WTC11 (cell line): ENCODE measurements at regions not wholly inside any gene's neighbourhood (a gene's known extent, or its start where the extent isn't known, plus 50 kb on each side); places are given as distances from the start of the nearest gene placed in this dataset.

ENCODE experiments used
- ATAC-seq: fragments of 200-7000 bp; cut with Tn5 transposase; 2 replicates; pipeline ENCODE4 v1.10.0; 2021; ENCODE audit warnings: mild to moderate bottlenecking, moderate library complexity
- CTCF ChIA-PET: fragments of 300-600 bp; sonication (Branson Sonifier 250); formaldehyde crosslinking; loops from one replicate; lab custom pipeline; 2021; ENCODE audit warnings: antibody characterized with exemption; lab: Charles Lee
- POLR2A ChIA-PET: fragments of 350-600 bp; sonication (Branson Sonifier 250); formaldehyde crosslinking; loops from one replicate; lab custom pipeline; 2021; ENCODE audit warnings: antibody characterized with exemption; lab: Charles Lee
- DNase-seq: peaks from one replicate; pipeline ENCODE4 v3.0.0; 2021; ENCODE audit warnings: low spot score
- H3K27ac Mint-ChIP-seq: 2 replicates; pipeline ENCODE4 v1.8.0; 2021; ENCODE audit warnings: mixed read lengths
- H3K27me3 Mint-ChIP-seq: 2 replicates; pipeline ENCODE4 v1.8.0; 2021; ENCODE audit warnings: low read depth, mild to moderate bottlenecking, moderate library complexity, mixed read lengths
- H3K36me3 Mint-ChIP-seq: 2 replicates; pipeline ENCODE4 v1.8.0; 2021; ENCODE audit warnings: mixed read lengths
- H3K4me1 Mint-ChIP-seq: 2 replicates; pipeline ENCODE4 v1.8.0; 2022; ENCODE audit warnings: mixed read lengths
- H3K4me3 Mint-ChIP-seq: 2 replicates; pipeline ENCODE4 v1.8.0; 2021; ENCODE audit warnings: mild to moderate bottlenecking, moderate library complexity, mixed read lengths
- H3K9me3 Mint-ChIP-seq: 2 replicates; pipeline ENCODE4 v1.8.0; 2021; ENCODE audit warnings: mixed read lengths
- CBFB ChIP-seq: sonication (generic); formaldehyde crosslinking; IDR thresholded peaks from 2 replicates; pipeline ENCODE4 v1.8.1; 2022; ENCODE audit warnings: mild to moderate bottlenecking, low read depth, missing genetic modification reagents
- E2F5 ChIP-seq: sonication (generic); formaldehyde crosslinking; IDR thresholded peaks from 2 replicates; pipeline ENCODE4 v1.8.1; 2022; ENCODE audit warnings: mild to moderate bottlenecking, moderate library complexity, missing genetic modification reagents
- FOXK1 ChIP-seq: sonication (generic); formaldehyde crosslinking; IDR thresholded peaks from 2 replicates; pipeline ENCODE4 v1.8.0; 2022; ENCODE audit warnings: mild to moderate bottlenecking, moderate library complexity, missing genetic modification reagents
- FOXP4 ChIP-seq: sonication (generic); formaldehyde crosslinking; IDR thresholded peaks from 2 replicates; pipeline ENCODE4 v1.8.0; 2022; ENCODE audit warnings: mild to moderate bottlenecking, missing genetic modification reagents
- GRHL2 ChIP-seq: fragments of 250-450 bp; sonication (Bioruptor Pico); IDR thresholded peaks from 2 replicates; pipeline ENCODE4 v1.8.0; 2022; ENCODE audit warnings: mild to moderate bottlenecking, moderate library complexity; ENCODE audit not compliant: insufficient replicate concordance, severe bottlenecking
- NFATC4 ChIP-seq: fragments of 250-450 bp; sonication (Bioruptor Pico); IDR thresholded peaks from 2 replicates; pipeline ENCODE4 v1.9.0; 2021; ENCODE audit warnings: mild to moderate bottlenecking
- PRRX2 ChIP-seq: fragments of 250-450 bp; sonication (Bioruptor Pico); IDR thresholded peaks from 2 replicates; pipeline ENCODE4 v1.8.0; 2021; ENCODE audit warnings: mild to moderate bottlenecking
- SMAD3 ChIP-seq: sonication (generic); formaldehyde crosslinking; IDR thresholded peaks from 2 replicates; pipeline ENCODE4 v1.8.0; 2022; ENCODE audit warnings: missing genetic modification reagents, mild to moderate bottlenecking, borderline replicate concordance
- ZBTB21 ChIP-seq: sonication (generic); formaldehyde crosslinking; IDR thresholded peaks from 2 replicates; pipeline ENCODE4 v1.8.1; 2023; ENCODE audit warnings: mild to moderate bottlenecking, missing genetic modification reagents, borderline replicate concordance
- ZNF512 ChIP-seq: sonication (generic); formaldehyde crosslinking; IDR thresholded peaks from 2 replicates; pipeline ENCODE4 v1.8.1; 2022; ENCODE audit warnings: missing genetic modification reagents, borderline replicate concordance
- TF ChIP-seq, protein P1 (sequence below): fragments of 250-450 bp; sonication (Bioruptor Pico); IDR thresholded peaks from 2 replicates; pipeline ENCODE4 v2.1.2; 2022; ENCODE audit warnings: mild to moderate bottlenecking, moderate library complexity
- TF ChIP-seq, protein P2 (sequence below): fragments of 250-450 bp; sonication (Bioruptor Pico); IDR thresholded peaks from 2 replicates; pipeline ENCODE4 v1.9.0; 2021; ENCODE audit warnings: mild to moderate bottlenecking
- TF ChIP-seq, protein P3 (sequence below): sonication (generic); formaldehyde crosslinking; IDR thresholded peaks from 2 replicates; pipeline ENCODE4 v1.8.0; 2022; ENCODE audit warnings: mild to moderate bottlenecking, missing genetic modification reagents

DNA sequence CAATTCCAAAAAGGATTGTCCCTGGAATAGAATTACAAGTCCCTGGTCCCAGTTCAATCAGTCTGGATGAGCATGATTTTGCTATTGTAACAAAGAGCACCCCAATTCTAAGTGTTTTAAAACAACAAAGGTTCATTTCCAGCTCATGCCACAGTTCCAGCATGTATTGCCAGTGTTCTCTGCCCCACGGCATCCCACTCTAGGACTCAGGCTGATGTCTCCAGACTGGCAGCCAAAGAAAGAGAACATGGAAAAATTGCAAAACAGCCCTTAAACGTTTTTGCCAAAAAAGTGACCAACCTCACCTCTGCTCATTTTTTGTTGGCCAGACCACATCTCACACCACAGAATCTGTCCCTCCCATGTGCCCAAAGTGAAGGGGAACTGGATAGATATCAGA lies 116.0 kb upstream of the PLXNC1 start:
- Mint-ChIP-seq H3K4me1 (peaks cover 7% of the 10 kb centered on the region; the same call in 1 of the 2 replicates), H3K9me3 (peaks cover 39% of the 10 kb centered on the region), H3K27me3 (no peaks in the 10 kb centered on the region; the same call in 1 of the 2 replicates), H3K27ac (no peak overlapping the region; the same call in 1 of the 2 replicates), H3K36me3 (peaks cover 5% of the 10 kb centered on the region), H3K4me3 (no peak overlapping the region)
- no peak for ATAC-seq
- no peak for DNase-seq
- TF ChIP-seq ZNF512 (CRISPR knock-in tag): no peak
- ChIA-PET CTCF (no interaction called here), POLR2A (no interaction called here)

GRCh38 chr12:94033101-94033500 lies 115.3 kb upstream of the PLXNC1 start:
- DNase-seq: no peak
- TF ChIP-seq NFATC4 (CRISPR knock-in tag): no peak
- TF ChIP-seq, protein P1, sequence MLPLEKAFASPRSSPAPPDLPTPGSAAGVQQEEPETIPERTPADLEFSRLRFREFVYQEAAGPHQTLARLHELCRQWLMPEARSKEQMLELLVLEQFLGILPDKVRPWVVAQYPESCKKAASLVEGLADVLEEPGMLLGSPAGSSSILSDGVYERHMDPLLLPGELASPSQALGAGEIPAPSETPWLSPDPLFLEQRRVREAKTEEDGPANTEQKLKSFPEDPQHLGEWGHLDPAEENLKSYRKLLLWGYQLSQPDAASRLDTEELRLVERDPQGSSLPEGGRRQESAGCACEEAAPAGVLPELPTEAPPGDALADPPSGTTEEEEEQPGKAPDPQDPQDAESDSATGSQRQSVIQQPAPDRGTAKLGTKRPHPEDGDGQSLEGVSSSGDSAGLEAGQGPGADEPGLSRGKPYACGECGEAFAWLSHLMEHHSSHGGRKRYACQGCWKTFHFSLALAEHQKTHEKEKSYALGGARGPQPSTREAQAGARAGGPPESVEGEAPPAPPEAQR (CRISPR knock-in tag): no peak
- ChIA-PET POLR2A (no interaction called here), CTCF (no interaction called here)
- Mint-ChIP-seq H3K36me3 (peaks cover 6% of the 10 kb centered on the region), H3K27me3 (no peaks in the 10 kb centered on the region), H3K9me3 (peaks cover 33% of the 10 kb centered on the region), H3K4me1 (peaks cover 7% of the 10 kb centered on the region; the same call in 1 of the 2 replicates), H3K27ac (no peak overlapping the region), H3K4me3 (no peak overlapping the region)
- ATAC-seq: no peak

- no peaks in the 10 kb centered on the region for H3K27me3 Mint-ChIP-seq
- H3K27ac Mint-ChIP-seq: no peak overlapping the region
- no peak overlapping the region for H3K4me3 Mint-ChIP-seq
- no peak for ATAC-seq
- TF ChIP-seq CBFB (CRISPR knock-in tag) (no peak), ZBTB21 (CRISPR knock-in tag) (no peak), E2F5 (no peak), PRRX2 (CRISPR knock-in tag) (no peak), FOXK1 (CRISPR knock-in tag) (no peak), GRHL2 (CRISPR knock-in tag) (no peak), FOXP4 (CRISPR knock-in tag) (no peak), SMAD3 (CRISPR knock-in tag) (no peak), ZNF512 (CRISPR knock-in tag) (no peak)
- TF ChIP-seq, protein P2, sequence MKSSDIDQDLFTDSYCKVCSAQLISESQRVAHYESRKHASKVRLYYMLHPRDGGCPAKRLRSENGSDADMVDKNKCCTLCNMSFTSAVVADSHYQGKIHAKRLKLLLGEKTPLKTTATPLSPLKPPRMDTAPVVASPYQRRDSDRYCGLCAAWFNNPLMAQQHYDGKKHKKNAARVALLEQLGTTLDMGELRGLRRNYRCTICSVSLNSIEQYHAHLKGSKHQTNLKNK (CRISPR knock-in tag): no peak
- TF ChIP-seq, protein P3, sequence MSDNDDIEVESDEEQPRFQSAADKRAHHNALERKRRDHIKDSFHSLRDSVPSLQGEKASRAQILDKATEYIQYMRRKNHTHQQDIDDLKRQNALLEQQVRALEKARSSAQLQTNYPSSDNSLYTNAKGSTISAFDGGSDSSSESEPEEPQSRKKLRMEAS (CRISPR knock-in tag): no peak
- H3K36me3 Mint-ChIP-seq: peaks cover 10% of the 10 kb centered on the region
- ChIA-PET CTCF (no interaction called here), POLR2A (no interaction called here)
- DNase-seq: no peak
- peaks cover 34% of the 10 kb centered on the region for H3K9me3 Mint-ChIP-seq
- H3K4me1 Mint-ChIP-seq: peaks cover 7% of the 10 kb centered on the region; the same call in 1 of the 2 replicates
These were observed 114.6 kb upstream of the PLXNC1 start for GRCh38 chr12:94033784-94034183.
